ENCODE measurements at regions not wholly inside any gene's neighbourhood (a gene's known extent, or its start where the extent isn't known, plus 50 kb on each side); places are given as distances from the start of the nearest gene placed in this dataset.

DNA sequence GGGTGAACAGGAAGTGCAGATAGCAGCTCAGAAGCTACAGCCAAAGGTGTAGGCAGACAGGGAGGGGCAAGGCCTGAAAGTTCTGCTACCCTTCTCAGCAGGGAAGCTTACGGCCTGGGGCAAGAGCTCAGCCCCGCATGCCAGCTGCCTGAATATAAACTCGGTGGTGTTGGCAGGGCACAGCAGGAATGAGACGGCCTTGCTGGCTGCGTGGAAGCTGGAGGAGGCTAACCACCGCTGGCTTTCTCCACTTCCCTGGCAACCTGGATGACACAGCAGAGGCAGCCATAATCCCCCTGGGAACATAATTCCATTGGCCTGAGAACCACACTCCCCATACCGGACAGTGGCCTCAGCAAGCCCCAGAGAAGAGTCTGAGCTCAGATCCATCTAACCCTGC, 81.9 kb upstream of the PRRC2C start:
- TF ChIP-seq FOS (IDR thresholded peaks at IDR 0.05; ENCODE audit: extremely low read depth, insufficient read length), result no peak
- no peak for TF ChIP-seq YY1 (IDR thresholded peaks at IDR 0.05; ENCODE audit: borderline replicate concordance in 1 of 3, control insufficient read depth in 1 of 3, extremely low read depth in 1 of 3, insufficient read depth in 3 of 3, insufficient read length in 1 of 3, insufficient replicate concordance in 2 of 3, low read depth in 1 of 3, low read length in 2 of 3)
- TF ChIP-seq, protein P1, sequence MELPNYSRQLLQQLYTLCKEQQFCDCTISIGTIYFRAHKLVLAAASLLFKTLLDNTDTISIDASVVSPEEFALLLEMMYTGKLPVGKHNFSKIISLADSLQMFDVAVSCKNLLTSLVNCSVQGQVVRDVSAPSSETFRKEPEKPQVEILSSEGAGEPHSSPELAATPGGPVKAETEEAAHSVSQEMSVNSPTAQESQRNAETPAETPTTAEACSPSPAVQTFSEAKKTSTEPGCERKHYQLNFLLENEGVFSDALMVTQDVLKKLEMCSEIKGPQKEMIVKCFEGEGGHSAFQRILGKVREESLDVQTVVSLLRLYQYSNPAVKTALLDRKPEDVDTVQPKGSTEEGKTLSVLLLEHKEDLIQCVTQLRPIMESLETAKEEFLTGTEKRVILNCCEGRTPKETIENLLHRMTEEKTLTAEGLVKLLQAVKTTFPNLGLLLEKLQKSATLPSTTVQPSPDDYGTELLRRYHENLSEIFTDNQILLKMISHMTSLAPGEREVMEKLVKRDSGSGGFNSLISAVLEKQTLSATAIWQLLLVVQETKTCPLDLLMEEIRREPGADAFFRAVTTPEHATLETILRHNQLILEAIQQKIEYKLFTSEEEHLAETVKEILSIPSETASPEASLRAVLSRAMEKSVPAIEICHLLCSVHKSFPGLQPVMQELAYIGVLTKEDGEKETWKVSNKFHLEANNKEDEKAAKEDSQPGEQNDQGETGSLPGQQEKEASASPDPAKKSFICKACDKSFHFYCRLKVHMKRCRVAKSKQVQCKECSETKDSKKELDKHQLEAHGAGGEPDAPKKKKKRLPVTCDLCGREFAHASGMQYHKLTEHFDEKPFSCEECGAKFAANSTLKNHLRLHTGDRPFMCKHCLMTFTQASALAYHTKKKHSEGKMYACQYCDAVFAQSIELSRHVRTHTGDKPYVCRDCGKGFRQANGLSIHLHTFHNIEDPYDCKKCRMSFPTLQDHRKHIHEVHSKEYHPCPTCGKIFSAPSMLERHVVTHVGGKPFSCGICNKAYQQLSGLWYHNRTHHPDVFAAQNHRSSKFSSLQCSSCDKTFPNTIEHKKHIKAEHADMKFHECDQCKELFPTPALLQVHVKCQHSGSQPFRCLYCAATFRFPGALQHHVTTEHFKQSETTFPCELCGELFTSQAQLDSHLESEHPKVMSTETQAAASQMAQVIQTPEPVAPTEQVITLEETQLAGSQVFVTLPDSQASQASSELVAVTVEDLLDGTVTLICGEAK (IDR thresholded peaks at IDR 0.05), result no peak
- TF ChIP-seq, protein P1 (CRISPR knock-in tag; IDR thresholded peaks at IDR 0.05), result no peak
